ENCODE measurements at regions not wholly inside any gene's neighbourhood (a gene's known extent, or its start where the extent isn't known, plus 50 kb on each side); places are given as distances from the start of the nearest gene placed in this dataset.

DNA sequence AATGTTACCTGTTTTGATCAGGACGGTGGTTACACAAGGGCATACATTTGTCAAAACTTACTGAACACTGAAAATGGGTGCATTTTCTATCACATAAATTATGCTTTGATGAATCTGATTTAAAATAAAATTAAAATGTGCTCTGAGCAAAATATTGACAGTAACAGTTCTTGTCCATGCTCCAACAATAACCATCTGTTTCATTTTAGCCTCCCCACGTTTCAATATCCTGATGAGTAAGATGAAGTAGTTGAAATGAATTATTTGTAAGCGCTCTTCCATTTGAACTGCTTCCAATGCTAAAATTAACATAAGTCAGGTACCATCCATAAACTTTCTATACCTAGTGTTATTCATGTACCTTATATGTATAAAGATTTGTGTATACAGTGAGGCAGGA is 365.4 kb downstream of the LTN1 start:
- Histone ChIP-seq H4K20me1 (ENCODE audit: control insufficient read depth, extremely low read depth, insufficient read depth, low read length) (no peaks in the 10 kb centered on the region), H3K27me3 (ENCODE audit: control insufficient read depth, extremely low read depth, insufficient read depth, low read length) (no peaks in the 10 kb centered on the region), H3K27ac (ENCODE audit: control insufficient read depth, insufficient read depth, low read length) (no peak overlapping the region), H2AFZ (ENCODE audit: control insufficient read depth, low read length) (peak overlapping the region; percentile 20), H3K9me3 (ENCODE audit: control insufficient read depth, low read depth, low read length) (no peaks in the 10 kb centered on the region), H3K9ac (ENCODE audit: control insufficient read depth, extremely low read depth, insufficient read depth, low read length) (no peak overlapping the region), H3K36me3 (ENCODE audit: control insufficient read depth in 2 of 2, extremely low read depth in 1 of 2, insufficient read depth in 2 of 2, low read length in 2 of 2) (no peaks in the 10 kb centered on the region), H3K4me2 (ENCODE audit: control insufficient read depth, extremely low read depth, insufficient read depth, low read depth, low read length) (no peak overlapping the region), H3K4me3 (ENCODE audit: control insufficient read depth in 2 of 3, extremely low read depth in 1 of 3, insufficient read depth in 2 of 3, low read depth in 1 of 3, low read length in 3 of 3) (no peak overlapping the region), H3K9me1 (ENCODE audit: control insufficient read depth, extremely low read depth, insufficient read depth, low read length) (no peaks in the 10 kb centered on the region), H3K4me1 (ENCODE audit: control insufficient read depth, extremely low read depth, insufficient read depth, low read length) (peaks cover 22% of the 10 kb centered on the region), H3K79me2 (ENCODE audit: control insufficient read depth, insufficient read depth, low read length) (no peaks in the 10 kb centered on the region)
- TF ChIP-seq, protein P1, sequence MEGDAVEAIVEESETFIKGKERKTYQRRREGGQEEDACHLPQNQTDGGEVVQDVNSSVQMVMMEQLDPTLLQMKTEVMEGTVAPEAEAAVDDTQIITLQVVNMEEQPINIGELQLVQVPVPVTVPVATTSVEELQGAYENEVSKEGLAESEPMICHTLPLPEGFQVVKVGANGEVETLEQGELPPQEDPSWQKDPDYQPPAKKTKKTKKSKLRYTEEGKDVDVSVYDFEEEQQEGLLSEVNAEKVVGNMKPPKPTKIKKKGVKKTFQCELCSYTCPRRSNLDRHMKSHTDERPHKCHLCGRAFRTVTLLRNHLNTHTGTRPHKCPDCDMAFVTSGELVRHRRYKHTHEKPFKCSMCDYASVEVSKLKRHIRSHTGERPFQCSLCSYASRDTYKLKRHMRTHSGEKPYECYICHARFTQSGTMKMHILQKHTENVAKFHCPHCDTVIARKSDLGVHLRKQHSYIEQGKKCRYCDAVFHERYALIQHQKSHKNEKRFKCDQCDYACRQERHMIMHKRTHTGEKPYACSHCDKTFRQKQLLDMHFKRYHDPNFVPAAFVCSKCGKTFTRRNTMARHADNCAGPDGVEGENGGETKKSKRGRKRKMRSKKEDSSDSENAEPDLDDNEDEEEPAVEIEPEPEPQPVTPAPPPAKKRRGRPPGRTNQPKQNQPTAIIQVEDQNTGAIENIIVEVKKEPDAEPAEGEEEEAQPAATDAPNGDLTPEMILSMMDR (optimal IDR thresholded peaks at IDR 0.05 in 1 of 3, IDR thresholded peaks at IDR 0.05 in 1 of 3, conservative IDR thresholded peaks at IDR 0.05 in 1 of 3; ENCODE audit: extremely low read depth in 1 of 3, insufficient read depth in 2 of 3, low read length in 3 of 3), result no peak
- no peak for TF ChIP-seq EZH2 (IDR thresholded peaks at IDR 0.05; ENCODE audit: low read length)
- dilution Hi-C loops (cut with MboI; ENCODE audit: extremely low pct_ligation_motif_present, low sequenced_read_pairs), result no loop called here
- no peak for DNase-seq (ENCODE audit: low read depth, low spot score)
- FAIRE-seq, result peak; percentile 43

DNA sequence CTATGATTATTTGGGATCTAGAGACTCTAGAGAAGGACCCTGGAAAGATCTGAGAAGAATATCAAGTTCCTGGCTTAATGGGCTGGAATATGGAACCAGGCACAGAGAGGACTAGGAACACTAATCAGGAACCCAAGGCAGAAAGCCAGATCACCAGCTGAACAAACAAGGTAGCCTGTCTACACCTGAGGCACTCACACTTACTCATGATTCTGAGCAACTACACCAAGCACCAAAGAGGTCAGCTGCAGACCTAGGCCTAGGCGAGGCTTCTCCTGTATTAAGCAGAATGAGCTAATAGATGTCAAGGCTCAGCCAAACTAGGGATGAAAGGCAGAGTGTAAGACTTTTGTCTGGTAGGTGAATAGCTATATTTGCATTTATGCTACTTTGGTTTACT is 368.1 kb downstream of the LTN1 start:
- FAIRE-seq (peak; percentile 55), DNase-seq (ENCODE audit: low read depth, low spot score) (no peak)
- H3K4me1 ChIP-seq (ENCODE audit: control insufficient read depth, extremely low read depth, insufficient read depth, low read length), result peaks cover 8% of the 10 kb centered on the region
- no peak overlapping the region for H3K4me3 ChIP-seq (ENCODE audit: control insufficient read depth in 2 of 3, extremely low read depth in 1 of 3, insufficient read depth in 2 of 3, low read depth in 1 of 3, low read length in 3 of 3)
- H3K9me1 ChIP-seq (ENCODE audit: control insufficient read depth, extremely low read depth, insufficient read depth, low read length), result no peaks in the 10 kb centered on the region
- no peak overlapping the region for H3K27ac ChIP-seq (ENCODE audit: control insufficient read depth, insufficient read depth, low read length)
- no peaks in the 10 kb centered on the region for H4K20me1 ChIP-seq (ENCODE audit: control insufficient read depth, extremely low read depth, insufficient read depth, low read length)
- no peaks in the 10 kb centered on the region for H3K36me3 ChIP-seq (ENCODE audit: control insufficient read depth in 2 of 2, extremely low read depth in 1 of 2, insufficient read depth in 2 of 2, low read length in 2 of 2)
- peak overlapping the region; percentile 13 for H3K4me2 ChIP-seq (ENCODE audit: control insufficient read depth, extremely low read depth, insufficient read depth, low read depth, low read length)
- no peaks in the 10 kb centered on the region for H3K27me3 ChIP-seq (ENCODE audit: control insufficient read depth, extremely low read depth, insufficient read depth, low read length)
- dilution Hi-C loops (cut with MboI; ENCODE audit: extremely low pct_ligation_motif_present, low sequenced_read_pairs), result no loop called here
- H3K9me3 ChIP-seq (ENCODE audit: control insufficient read depth, low read depth, low read length), result no peaks in the 10 kb centered on the region
- TF ChIP-seq, protein P1 (optimal IDR thresholded peaks at IDR 0.05 in 1 of 3, IDR thresholded peaks at IDR 0.05 in 1 of 3, conservative IDR thresholded peaks at IDR 0.05 in 1 of 3; ENCODE audit: extremely low read depth in 1 of 3, insufficient read depth in 2 of 3, low read length in 3 of 3), result no peak
- no peak for TF ChIP-seq EZH2 (IDR thresholded peaks at IDR 0.05; ENCODE audit: low read length)
- H3K79me2 ChIP-seq (ENCODE audit: control insufficient read depth, insufficient read depth, low read length), result no peaks in the 10 kb centered on the region
- H3K9ac ChIP-seq (ENCODE audit: control insufficient read depth, extremely low read depth, insufficient read depth, low read length), result no peak overlapping the region
- peak overlapping the region; percentile 78 for H2AFZ ChIP-seq (ENCODE audit: control insufficient read depth, low read length)
